ENCODE measurements at regions not wholly inside any gene's neighbourhood (a gene's known extent, or its start where the extent isn't known, plus 50 kb on each side); places are given as distances from the start of the nearest gene placed in this dataset.
"Not testable (repeated sequence)": the region's sequence is repeated elsewhere in the genome, so short reads cannot be mapped to it uniquely, and the experiment has no call there.

DNA sequence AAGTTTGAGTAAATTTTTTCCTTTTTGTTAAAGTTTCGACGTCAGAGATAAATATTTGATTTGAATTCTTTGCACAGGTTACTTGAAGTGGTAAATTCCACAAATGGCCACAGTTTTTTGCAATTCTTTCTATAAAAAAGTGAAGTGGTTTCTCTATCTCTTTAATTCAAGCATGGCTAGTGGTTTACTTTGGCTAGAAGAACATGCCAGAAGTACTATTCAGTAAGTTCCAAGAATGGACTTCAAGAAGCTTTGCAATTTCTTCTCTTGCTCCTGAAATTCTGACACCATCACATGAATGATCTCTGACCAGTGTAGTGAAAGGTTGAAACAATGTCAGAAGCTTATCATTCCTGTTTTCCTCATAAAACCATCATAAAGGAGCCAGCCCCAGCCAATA, 55.7 kb upstream of the RNPC3 start:
- no peak for DNase-seq

DNA sequence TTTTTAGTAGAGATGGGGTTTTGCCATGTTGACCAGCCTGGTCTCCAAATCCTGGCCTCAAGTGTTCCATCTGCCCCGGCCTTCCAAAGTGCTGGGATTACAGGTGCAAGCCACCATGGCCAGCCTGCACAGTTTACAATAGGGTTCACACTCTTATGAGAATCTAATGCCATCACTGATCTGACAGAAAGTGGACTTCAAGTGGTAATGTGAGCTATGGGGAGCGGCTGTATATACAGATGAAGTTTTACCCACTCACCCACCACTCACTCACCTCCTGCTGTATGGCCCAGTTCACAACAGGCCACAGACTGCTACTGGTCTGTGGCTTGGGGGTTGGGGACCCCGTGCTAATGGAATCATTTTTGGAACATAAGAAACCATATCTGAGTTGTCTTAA, 58.4 kb upstream of the RNPC3 start:
- DNase-seq, result no peak

DNA sequence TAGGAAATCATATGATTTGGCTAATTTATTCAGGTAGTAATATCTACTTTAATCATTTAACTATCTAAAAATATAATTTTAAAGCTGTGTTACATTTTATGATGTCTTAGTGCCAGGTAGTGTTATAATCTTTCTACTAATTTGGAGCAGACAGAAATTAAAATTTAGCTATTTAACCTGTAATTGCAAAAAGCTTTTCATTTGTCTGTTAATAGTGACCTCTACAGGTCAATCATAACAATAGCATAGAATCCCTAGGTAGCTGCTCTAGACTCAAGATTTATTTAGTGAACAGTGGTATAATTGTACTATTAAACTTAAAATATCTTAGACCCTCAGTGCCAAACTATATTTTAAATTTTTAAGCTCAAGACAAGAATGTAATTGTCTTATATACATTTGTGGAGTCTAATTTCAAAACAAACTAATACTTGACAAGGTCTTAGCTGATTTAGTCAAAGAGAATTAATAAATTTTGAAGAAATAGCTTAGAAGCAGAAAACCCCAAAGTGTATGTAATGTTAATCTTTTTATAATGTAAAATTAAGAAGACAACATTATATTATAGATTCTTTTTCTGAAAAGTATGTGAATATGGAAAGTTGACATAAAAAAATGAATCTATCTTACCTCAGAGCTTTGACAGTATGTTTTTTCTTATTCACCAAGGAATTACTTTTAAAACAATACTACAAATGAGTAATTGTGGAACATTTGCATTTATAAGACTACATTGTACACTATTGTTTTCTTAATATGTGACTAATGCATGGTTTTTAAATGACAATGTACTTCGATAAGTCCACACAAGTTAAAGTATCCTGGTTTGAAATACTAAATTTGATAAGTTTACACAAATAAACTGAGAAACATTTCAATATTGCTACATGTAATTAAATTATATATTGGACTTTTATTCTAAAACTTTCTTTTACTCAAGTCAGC, 64.1 kb upstream of the RNPC3 start:
- DNase-seq, result no peak

- DNase-seq, result no peak
Measured at GRCh38 chr1:103460511-103460910, 65.0 kb upstream of the RNPC3 start.

DNA sequence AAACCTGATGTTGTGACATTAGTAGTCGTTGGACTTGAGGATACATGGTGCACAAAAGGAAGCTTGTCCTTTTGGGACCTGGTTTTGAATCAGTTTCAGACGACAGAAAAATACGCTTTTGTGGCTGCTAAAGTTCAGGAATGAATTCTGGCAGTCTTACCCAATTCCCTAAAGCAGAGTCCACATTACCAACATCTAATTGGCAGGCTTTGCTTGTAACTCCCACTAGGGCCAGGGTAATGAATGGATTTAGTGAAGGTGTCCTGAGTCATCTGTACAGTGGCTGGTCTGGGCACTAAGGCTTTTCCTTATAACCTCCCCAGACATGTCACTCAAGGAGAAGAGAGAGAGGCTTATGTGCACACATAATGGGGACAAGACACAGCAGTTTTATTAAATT, 66.2 kb upstream of the RNPC3 start:
- DNase-seq, result no peak

GRCh38 chr1:103457886-103458455, 67.5 kb upstream of the RNPC3 start:
- no peak for DNase-seq

GRCh38 chr1:103448560-103448959, 76.9 kb upstream of the RNPC3 start:
- DNase-seq, result no peak

GRCh38 chr1:103447471-103447870, 78.0 kb upstream of the RNPC3 start:
- no peak for DNase-seq

DNA sequence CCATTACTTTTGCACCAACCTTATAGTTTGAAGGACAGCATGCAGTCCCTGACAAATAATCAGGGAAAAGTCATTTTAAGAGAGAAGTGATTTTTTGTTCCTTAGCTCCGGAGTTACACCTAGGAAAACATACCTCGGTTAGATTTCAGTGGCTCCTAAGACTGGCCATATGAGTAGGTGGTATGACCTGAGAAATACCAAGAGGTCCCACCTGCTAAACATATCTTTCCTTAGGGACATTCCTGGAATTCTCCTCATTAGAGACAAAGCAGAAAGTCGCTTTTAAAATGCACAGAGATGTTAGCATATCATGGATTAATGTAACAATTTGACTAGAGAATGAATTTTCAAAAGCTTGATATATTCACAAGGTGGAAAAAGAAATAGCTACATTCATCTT, 84.2 kb upstream of the RNPC3 start:
- DNase-seq, result no peak

GRCh38 chr1:103436568-103437100, 88.9 kb upstream of the RNPC3 start:
- not testable (repeated sequence) for DNase-seq

DNA sequence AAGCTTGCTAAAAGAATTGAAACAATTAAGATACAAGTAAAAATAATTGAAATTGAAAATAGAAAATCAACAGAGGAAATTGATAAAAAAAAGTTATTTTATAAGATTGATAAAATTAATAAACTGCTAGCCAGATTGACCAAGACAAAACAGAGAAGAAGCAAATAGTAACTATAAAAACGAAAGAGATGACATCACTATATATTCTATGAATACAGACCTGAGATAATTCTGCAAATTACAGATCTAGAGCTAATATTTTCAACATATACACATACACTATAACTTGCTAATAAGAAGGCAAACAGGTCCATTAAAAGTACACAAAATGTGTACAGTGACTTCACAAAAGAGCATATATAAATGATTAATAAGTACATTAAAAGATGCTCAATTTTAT, 90.1 kb upstream of the RNPC3 start:
- no peak for DNase-seq

GRCh38 chr1:103424650-103425049, 100.8 kb upstream of the RNPC3 start:
- no peak for DNase-seq

DNA sequence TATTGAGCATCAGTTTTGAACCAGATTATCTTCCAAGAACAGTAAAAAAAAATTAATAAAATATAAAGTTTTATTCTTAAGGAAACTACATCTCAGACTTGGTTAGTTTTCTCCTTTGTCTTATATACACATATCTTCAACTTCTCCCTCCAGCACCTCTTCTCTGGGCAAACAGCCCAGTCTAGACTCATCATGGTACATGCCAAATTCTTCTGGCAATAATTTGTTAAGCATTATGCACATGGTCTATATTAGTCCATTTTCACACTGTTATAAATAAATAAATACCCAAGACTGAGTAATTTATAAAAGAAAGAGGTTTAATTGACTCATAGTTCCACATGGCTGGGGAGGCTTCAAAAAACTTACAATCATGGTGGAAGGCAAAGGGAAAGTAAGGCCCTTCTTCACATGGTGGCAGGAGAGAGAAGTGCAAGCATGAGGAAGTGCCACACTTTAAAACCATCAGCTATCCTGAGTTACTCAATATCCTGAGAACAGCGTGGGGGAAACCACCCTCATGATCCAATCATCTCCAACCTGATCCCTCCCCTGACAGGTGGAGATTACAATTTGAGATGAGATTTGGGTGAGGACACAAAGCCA, 108.7 kb upstream of the RNPC3 start:
- DNase-seq, result no peak

DNA sequence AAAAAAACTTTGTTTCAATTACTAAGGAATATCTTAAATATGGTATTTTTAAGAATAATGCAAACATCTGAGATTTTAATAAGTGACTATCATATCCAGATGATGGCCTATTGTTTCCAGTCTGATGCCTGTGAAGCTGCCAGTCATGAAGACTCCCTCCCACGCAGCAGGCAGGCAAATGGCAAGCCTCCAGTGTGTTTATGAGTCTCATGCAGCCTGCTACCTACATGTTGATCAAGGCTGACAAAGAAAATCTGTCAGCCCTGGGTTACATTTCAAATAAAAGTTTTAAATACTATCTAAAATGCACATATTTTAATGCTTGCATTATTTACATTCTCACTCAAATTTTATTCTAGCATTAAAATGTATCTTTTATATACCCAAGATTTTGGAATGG, 137.6 kb upstream of the RNPC3 start:
- no peak for DNase-seq

DNA sequence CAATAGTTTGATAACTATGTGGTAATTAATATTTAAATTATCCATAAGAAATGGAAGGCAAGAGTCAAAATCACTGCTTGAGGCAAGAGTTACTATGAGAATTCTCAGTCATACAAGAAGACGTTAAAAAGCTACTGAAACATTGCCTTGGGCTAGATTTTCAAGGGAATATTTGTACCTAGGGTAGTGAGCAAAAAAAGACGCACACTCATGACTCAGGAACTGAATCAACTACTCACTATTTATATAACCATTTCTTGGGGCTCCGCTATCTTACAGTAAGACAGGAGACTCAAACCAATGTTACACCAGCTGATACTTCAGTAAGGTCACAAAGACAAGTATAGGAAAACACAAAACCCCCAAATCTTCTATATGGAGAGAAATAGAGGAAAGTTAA, 151.5 kb upstream of the RNPC3 start:
- no peak for DNase-seq

GRCh38 chr1:103372866-103373265, 152.6 kb upstream of the RNPC3 start:
- DNase-seq, result no peak

DNA sequence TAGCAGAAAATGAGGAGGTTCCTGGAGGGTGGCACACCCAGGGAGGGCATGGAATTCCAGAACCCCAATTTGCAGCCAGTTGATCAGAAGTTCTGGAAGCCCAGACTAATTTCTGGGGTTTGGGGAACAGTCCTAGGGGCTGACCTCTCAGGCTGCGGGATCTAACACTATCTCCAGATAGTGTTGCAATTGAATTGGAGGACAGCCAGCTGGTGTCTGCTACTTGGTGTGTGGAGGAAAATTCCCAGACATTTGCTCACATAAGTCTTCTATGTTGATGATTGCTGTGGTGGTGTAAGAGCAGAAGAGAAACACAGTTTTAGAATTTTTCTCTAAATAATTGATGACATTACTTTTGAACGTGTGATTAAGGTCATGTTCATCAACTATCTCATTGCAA, 154.3 kb upstream of the RNPC3 start:
- DNase-seq, result no peak

DNA sequence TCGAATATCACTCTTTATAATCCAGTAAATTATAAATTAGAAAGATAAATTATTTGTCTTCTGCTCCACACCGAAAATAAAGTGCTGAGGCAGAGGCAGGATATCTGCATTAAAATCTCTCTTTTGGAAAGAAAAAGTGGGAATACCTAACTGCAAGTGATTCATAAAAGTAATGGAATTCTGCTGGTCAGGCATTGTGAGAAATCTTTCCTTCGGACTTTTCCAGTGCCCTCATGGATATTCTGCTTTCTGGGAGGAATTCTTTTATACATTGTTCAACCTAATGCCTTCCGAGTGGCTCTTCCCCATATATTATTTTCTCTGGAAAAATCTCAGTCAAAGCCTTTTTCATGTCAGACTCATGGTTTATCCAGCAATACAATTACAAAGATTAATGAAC, 158.3 kb upstream of the RNPC3 start:
- no peak for DNase-seq

GRCh38 chr1:103365860-103366569, 159.5 kb upstream of the RNPC3 start:
- no peak for DNase-seq

- no peak for DNase-seq
Measured at GRCh38 chr1:103363008-103363365, 162.5 kb upstream of the RNPC3 start.

DNA sequence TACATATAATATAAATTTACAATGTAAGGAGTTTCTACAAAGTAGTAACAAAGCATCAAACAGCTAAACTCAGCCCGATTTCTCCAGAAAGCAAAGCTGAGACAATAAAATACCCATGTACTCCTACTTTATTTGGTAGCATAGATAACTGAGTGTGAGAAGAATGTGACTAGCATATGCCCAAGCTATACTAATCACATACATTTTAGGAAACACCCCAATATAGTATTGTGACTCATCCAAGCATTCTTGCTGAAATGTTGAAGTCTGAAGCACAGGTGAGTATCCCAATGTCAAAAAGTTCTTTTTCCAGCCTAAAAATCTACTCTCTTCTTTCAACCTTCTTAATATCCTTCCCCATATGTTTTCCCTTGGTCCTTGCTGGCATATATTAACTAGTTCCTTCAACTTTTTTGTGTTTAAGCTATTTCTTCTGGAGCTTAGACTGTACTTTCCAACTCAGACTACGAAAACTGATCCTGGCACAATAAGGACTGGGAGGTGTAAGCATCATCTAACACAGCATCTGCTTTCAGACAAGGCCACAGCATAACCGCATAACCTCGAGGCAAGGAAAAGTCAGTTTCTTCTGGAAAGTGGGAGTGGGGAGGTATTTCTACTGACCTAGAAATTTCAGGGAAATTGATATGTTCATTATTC, 163.0 kb upstream of the RNPC3 start:
- no peak for DNase-seq

DNA sequence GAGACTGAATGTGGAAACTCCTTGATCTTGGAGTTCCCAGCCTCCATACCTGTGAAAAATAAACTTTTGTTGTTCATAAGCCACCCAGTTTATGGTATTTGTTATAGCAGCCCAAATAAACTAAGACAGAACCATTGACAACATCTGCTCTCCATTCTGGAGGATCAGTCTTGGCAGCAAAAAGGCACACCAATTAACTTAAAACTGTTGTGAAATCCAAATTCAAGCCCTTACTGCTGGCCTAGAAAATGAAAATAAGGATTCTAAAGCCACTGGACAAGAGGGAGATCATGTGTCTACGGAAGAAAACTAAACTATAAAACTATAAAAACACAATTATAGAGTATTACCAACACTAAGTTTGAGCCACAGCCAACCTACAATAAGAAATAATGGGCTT, 172.1 kb upstream of the RNPC3 start:
- DNase-seq, result no peak

DNA sequence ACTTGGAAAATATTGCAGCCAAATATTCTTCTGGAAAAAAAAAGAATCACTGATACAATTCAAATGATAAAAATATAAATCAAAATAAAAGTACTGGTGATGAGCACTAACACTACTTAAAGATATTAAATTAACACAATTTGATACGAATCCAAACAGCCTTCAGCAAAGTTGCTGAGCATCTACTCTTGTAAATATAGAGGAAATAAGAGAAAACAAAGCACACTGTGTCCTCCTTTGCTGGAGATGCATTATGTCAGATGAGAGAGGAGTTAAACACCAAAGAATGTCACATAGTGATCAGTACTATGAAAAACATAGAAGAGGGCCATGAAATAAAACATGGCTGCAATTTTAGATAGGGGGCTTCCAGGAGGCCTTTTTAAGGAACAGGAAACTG, 177.4 kb upstream of the RNPC3 start:
- no peak for DNase-seq
